Lower lobe of right lung (tissue), 2 donors: ENCODE measurements at regions not wholly inside any gene's neighbourhood (a gene's known extent, or its start where the extent isn't known, plus 50 kb on each side); places are given as distances from the start of the nearest gene placed in this dataset.

Source experiments
- ATAC-seq, 2 donors: fragments of 200-7000 bp; cut with Tn5 transposase; one replicate each; pipeline ENCODE4 v1.9.1; 2020 to 2022; ENCODE audit warnings: mild to moderate bottlenecking in 2 of 2, moderate library complexity in 2 of 2
- DNase-seq: peaks from one replicate; pipeline ENCODE4 v3.0.0-alpha.2; 2020
- H3K27ac ChIP-seq: fragments of 200-600 bp; one replicate; pipeline ENCODE4 v1.8.0; 2022
- H3K27me3 ChIP-seq: fragments of 200-600 bp; one replicate; pipeline ENCODE4 v1.8.0; 2022; ENCODE audit warnings: low read depth
- H3K36me3 ChIP-seq: fragments of 200-600 bp; one replicate; pipeline ENCODE4 v1.8.0; 2022; ENCODE audit warnings: mild to moderate bottlenecking
- H3K4me1 ChIP-seq: fragments of 200-600 bp; one replicate; pipeline ENCODE4 v1.8.0; 2022
- H3K4me3 ChIP-seq: fragments of 200-600 bp; one replicate; pipeline ENCODE4 v1.8.0; 2022; ENCODE audit warnings: mild to moderate bottlenecking
- H3K9me3 ChIP-seq: fragments of 200-600 bp; one replicate; pipeline ENCODE4 v1.8.0; 2022
- CTCF ChIP-seq: fragments of 200-600 bp; IDR thresholded peaks from one replicate; pipeline ENCODE4 v1.8.0; 2022; ENCODE audit warnings: antibody characterized with exemption, mild to moderate bottlenecking
- intact Hi-C: fragments of 100-400 bp; cut with DNase I; formaldehyde crosslinking; loops from one replicate; pipeline ENCODE4 v1.11.0; 2022
- donor health status: DM: no; HTN: yes; CAD: no; lungs with severe emphysema.

- intact Hi-C loops: no loop called here
- TF ChIP-seq CTCF: no peak
- H3K27me3 ChIP-seq: no peaks in the 10 kb centered on the region
- H3K4me3 ChIP-seq: no peak overlapping the region
- H3K9me3 ChIP-seq: no peaks in the 10 kb centered on the region
- no peak for DNase-seq
- H3K4me1 ChIP-seq: no peaks in the 10 kb centered on the region
- no peaks in the 10 kb centered on the region for H3K36me3 ChIP-seq
- no peak for ATAC-seq
- no peak overlapping the region for H3K27ac ChIP-seq
Observed at GRCh38 chr10:89073719-89074118, 83.1 kb downstream of the FAS start.

- H3K27ac ChIP-seq: no peak overlapping the region
- no peaks in the 10 kb centered on the region for H3K36me3 ChIP-seq
- H3K9me3 ChIP-seq: no peaks in the 10 kb centered on the region
- no peak for DNase-seq
- no peaks in the 10 kb centered on the region for H3K4me1 ChIP-seq
- H3K27me3 ChIP-seq: no peaks in the 10 kb centered on the region
- intact Hi-C loops: no loop called here
- no peak for ATAC-seq
- H3K4me3 ChIP-seq: no peak overlapping the region
- TF ChIP-seq CTCF: no peak
Observed at GRCh38 chr10:89069589-89069988, 79.0 kb downstream of the FAS start.
